Astrocyte (in vitro differentiated cells and primary cell): ENCODE measurements at regions not wholly inside any gene's neighbourhood (a gene's known extent, or its start where the extent isn't known, plus 50 kb on each side); places are given as distances from the start of the nearest gene placed in this dataset.
A peak's percentile ranks its signal among the peaks of the same experiment; 100 is the strongest.

Experiments
- DNase-seq: peaks from one replicate; pipeline ENCODE4 v3.0.0-alpha.2; 2010; ENCODE audit warnings: low read depth
- FAIRE-seq: peaks from 2 replicates; lab custom pipeline; 2011; peaks lifted over from hg19 to GRCh38; lab: Jason Lieb, UNC
- H2AFZ ChIP-seq: 2 replicates; pipeline ENCODE4 v1.6.0; 2012; ENCODE audit warnings: low read depth, low read length, inconsistent platforms
- H3K27ac ChIP-seq: 2 replicates; pipeline ENCODE4 v1.5.1; 2011; ENCODE audit warnings: low read depth, low read length, inconsistent platforms
- H3K27me3 ChIP-seq: 2 replicates; pipeline ENCODE4 v1.6.0; 2011; ENCODE audit warnings: low read length, inconsistent platforms; ENCODE audit not compliant: insufficient read depth
- H3K36me3 ChIP-seq: 2 replicates; pipeline ENCODE4 v1.5.1; 2011; ENCODE audit warnings: low read length, inconsistent platforms; ENCODE audit not compliant: insufficient read depth
- H3K4me1 ChIP-seq: 2 replicates; pipeline ENCODE4 v1.5.1; 2011; ENCODE audit warnings: low read length, inconsistent platforms; ENCODE audit not compliant: insufficient read depth
- H3K4me2 ChIP-seq: 2 replicates; pipeline ENCODE4 v1.6.0; 2012; ENCODE audit warnings: low read length, inconsistent platforms
- H3K4me3 ChIP-seq: 2 replicates; pipeline ENCODE4 v1.5.1; 2011; ENCODE audit warnings: low read depth, mild to moderate bottlenecking, low read length, inconsistent platforms; ENCODE audit not compliant: insufficient read depth
- H3K79me2 ChIP-seq: 2 replicates; pipeline ENCODE4 v1.6.0; 2012; ENCODE audit warnings: mild to moderate bottlenecking, low read length, inconsistent platforms; ENCODE audit not compliant: insufficient read depth
- H3K9ac ChIP-seq: 2 replicates; pipeline ENCODE4 v1.6.0; 2012; ENCODE audit warnings: mild to moderate bottlenecking, low read length, inconsistent platforms
- H3K9me3 ChIP-seq: 2 replicates; pipeline ENCODE4 v1.5.1; 2012; ENCODE audit warnings: low read depth, mild to moderate bottlenecking, low read length, inconsistent platforms; ENCODE audit not compliant: insufficient read depth
- H4K20me1 ChIP-seq: 2 replicates; pipeline ENCODE4 v1.6.0; 2012; ENCODE audit warnings: low read length, inconsistent platforms; ENCODE audit not compliant: insufficient read depth
- H3K27ac Mint-ChIP-seq: one replicate; pipeline ENCODE4 v1.8.0; 2021; ENCODE audit warnings: mild to moderate bottlenecking, mixed read lengths; ENCODE audit not compliant: unreplicated experiment
- H3K27me3 Mint-ChIP-seq: one replicate; pipeline ENCODE4 v1.8.0; 2021; ENCODE audit warnings: low read depth, mixed read lengths; ENCODE audit not compliant: unreplicated experiment
- H3K36me3 Mint-ChIP-seq: one replicate; pipeline ENCODE4 v1.8.0; 2021; ENCODE audit warnings: low read depth, mixed read lengths; ENCODE audit not compliant: unreplicated experiment
- H3K4me1 Mint-ChIP-seq: one replicate; pipeline ENCODE4 v1.8.0; 2021; ENCODE audit warnings: low read depth, mixed read lengths; ENCODE audit not compliant: unreplicated experiment
- H3K4me3 Mint-ChIP-seq: one replicate; pipeline ENCODE4 v1.8.0; 2021; ENCODE audit warnings: mild to moderate bottlenecking, moderate library complexity, mixed read lengths; ENCODE audit not compliant: unreplicated experiment
- H3K9me3 Mint-ChIP-seq: one replicate; pipeline ENCODE4 v1.8.0; 2021; ENCODE audit warnings: mild to moderate bottlenecking, mixed read lengths; ENCODE audit not compliant: unreplicated experiment
- EZH2 ChIP-seq: IDR thresholded peaks from 2 replicates; pipeline ENCODE4 v1.6.1; 2012; ENCODE audit warnings: mild to moderate bottlenecking, low read length, inconsistent platforms; ENCODE audit not compliant: insufficient read depth
- TF ChIP-seq, protein P1 (sequence below): IDR thresholded peaks from 2 replicates; pipeline ENCODE4 v1.5.1; 2011; ENCODE audit warnings: low read depth, mild to moderate bottlenecking, inconsistent platforms, low read length, moderate library complexity; ENCODE audit not compliant: insufficient read depth

DNA sequence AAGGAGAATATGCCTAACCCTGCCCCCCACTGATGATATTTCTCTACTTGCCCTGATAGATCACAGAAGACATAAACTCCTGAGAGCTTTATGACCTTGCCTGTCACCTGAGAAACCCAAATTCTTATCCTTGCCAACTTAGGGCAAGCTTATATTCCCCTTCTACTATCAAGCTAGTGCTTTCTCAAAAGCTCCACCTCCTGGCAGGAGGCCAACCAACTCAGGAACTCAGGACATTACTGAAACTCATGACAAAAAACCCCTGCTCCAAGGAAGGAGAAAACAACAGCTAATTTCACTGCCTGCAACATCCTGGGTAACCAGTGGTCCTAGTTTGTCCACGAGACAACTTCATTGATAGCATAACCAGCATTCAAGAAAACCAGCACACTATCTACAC, 60.9 kb upstream of the FSCB start:
- H3K9me3 ChIP-seq, result peaks cover 3% of the 10 kb centered on the region
- Mint-ChIP-seq H3K36me3 (no peaks in the 10 kb centered on the region), H3K4me3 (no peak overlapping the region), H3K27ac (no peak overlapping the region), H3K4me1 (peaks cover 3% of the 10 kb centered on the region), H3K9me3 (peaks cover 11% of the 10 kb centered on the region), H3K27me3 (no peaks in the 10 kb centered on the region)
- H3K27ac ChIP-seq, result no peak overlapping the region
- no peaks in the 10 kb centered on the region for H3K27me3 ChIP-seq
- H3K4me3 ChIP-seq, result no peak overlapping the region
- no peaks in the 10 kb centered on the region for H3K36me3 ChIP-seq
- no peaks in the 10 kb centered on the region for H4K20me1 ChIP-seq
- no peak overlapping the region for H3K9ac ChIP-seq
- no peaks in the 10 kb centered on the region for H3K4me1 ChIP-seq
- FAIRE-seq (no peak), DNase-seq (no peak)
- no peak overlapping the region for H2AFZ ChIP-seq
- TF ChIP-seq, protein P1, sequence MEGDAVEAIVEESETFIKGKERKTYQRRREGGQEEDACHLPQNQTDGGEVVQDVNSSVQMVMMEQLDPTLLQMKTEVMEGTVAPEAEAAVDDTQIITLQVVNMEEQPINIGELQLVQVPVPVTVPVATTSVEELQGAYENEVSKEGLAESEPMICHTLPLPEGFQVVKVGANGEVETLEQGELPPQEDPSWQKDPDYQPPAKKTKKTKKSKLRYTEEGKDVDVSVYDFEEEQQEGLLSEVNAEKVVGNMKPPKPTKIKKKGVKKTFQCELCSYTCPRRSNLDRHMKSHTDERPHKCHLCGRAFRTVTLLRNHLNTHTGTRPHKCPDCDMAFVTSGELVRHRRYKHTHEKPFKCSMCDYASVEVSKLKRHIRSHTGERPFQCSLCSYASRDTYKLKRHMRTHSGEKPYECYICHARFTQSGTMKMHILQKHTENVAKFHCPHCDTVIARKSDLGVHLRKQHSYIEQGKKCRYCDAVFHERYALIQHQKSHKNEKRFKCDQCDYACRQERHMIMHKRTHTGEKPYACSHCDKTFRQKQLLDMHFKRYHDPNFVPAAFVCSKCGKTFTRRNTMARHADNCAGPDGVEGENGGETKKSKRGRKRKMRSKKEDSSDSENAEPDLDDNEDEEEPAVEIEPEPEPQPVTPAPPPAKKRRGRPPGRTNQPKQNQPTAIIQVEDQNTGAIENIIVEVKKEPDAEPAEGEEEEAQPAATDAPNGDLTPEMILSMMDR, result no peak
- no peak for TF ChIP-seq EZH2
- H3K4me2 ChIP-seq, result no peak overlapping the region
- H3K79me2 ChIP-seq, result no peaks in the 10 kb centered on the region

DNA sequence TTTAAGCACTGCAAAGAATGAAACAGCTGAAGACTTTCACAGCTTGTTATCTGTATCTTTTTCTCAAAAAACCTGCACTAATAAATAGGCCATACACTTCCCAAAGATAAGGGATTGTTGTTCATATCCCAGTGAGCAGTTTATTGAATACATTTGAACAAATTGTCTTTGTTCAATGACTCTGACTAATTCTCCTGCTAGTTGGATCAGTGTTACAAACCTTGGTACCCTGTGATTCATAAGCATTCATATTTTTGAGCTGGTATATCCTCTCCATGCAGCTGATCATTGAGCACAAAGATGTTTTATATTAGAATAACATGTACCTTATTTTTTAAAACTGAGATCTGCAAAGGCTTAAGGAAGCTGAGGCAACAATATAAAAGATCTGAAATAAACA, 58.9 kb upstream of the FSCB start:
- FAIRE-seq (no peak), DNase-seq (no peak)
- no peaks in the 10 kb centered on the region for H3K36me3 Mint-ChIP-seq
- Histone ChIP-seq H3K9me3 (peaks cover 3% of the 10 kb centered on the region), H3K4me1 (no peaks in the 10 kb centered on the region), H3K27me3 (no peaks in the 10 kb centered on the region), H3K27ac (no peak overlapping the region), H3K79me2 (no peaks in the 10 kb centered on the region), H3K4me2 (no peak overlapping the region), H3K36me3 (no peaks in the 10 kb centered on the region), H2AFZ (no peak overlapping the region), H3K9ac (no peak overlapping the region), H4K20me1 (no peaks in the 10 kb centered on the region), H3K4me3 (no peak overlapping the region)
- H3K9me3 Mint-ChIP-seq, result peaks cover 4% of the 10 kb centered on the region
- peaks cover 10% of the 10 kb centered on the region for H3K4me1 Mint-ChIP-seq
- H3K4me3 Mint-ChIP-seq, result no peak overlapping the region
- no peak overlapping the region for H3K27ac Mint-ChIP-seq
- no peaks in the 10 kb centered on the region for H3K27me3 Mint-ChIP-seq
- TF ChIP-seq EZH2, result no peak
- TF ChIP-seq, protein P1, result no peak

DNA sequence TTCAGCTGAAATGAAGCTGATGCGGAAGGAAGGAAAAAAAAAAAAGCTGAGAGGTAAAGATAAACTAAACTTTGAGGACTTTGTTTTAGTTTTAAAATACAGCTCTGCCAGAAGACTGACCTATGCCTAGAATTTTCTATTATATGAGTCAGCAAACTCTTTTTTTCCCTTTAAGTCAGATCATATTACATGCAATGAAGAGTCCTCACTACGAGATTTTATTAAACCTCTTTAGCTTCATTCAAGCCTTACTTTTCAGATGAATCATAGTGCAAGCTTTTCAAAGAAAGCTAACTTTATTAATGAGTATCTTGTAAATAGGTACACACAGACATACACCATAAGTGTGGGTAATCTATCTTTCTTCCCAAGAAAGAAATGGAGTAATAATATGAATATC, 57.8 kb upstream of the FSCB start:
- H3K4me2 ChIP-seq, result no peak overlapping the region
- H2AFZ ChIP-seq, result no peak overlapping the region
- FAIRE-seq (no peak), DNase-seq (peak; percentile 11)
- no peaks in the 10 kb centered on the region for H3K27me3 Mint-ChIP-seq
- peaks cover 4% of the 10 kb centered on the region for H3K9me3 Mint-ChIP-seq
- no peak overlapping the region for H3K9ac ChIP-seq
- H3K27me3 ChIP-seq, result no peaks in the 10 kb centered on the region
- no peaks in the 10 kb centered on the region for H3K79me2 ChIP-seq
- H3K27ac ChIP-seq, result no peak overlapping the region
- no peak overlapping the region for H3K4me3 Mint-ChIP-seq
- H3K4me1 ChIP-seq, result no peaks in the 10 kb centered on the region
- H4K20me1 ChIP-seq, result no peaks in the 10 kb centered on the region
- H3K27ac Mint-ChIP-seq, result no peak overlapping the region
- H3K36me3 ChIP-seq, result no peaks in the 10 kb centered on the region
- H3K9me3 ChIP-seq, result peaks cover 3% of the 10 kb centered on the region
- H3K4me3 ChIP-seq, result no peak overlapping the region
- peaks cover 10% of the 10 kb centered on the region for H3K4me1 Mint-ChIP-seq
- H3K36me3 Mint-ChIP-seq, result no peaks in the 10 kb centered on the region
- TF ChIP-seq EZH2, result no peak
- TF ChIP-seq, protein P1, result no peak
